ENCODE measurements at regions not wholly inside any gene's neighbourhood (a gene's known extent, or its start where the extent isn't known, plus 50 kb on each side); places are given as distances from the start of the nearest gene placed in this dataset.

GRCh38 chr13:76737526-76737925, 148.7 kb downstream of the KCTD12 start:
- Histone ChIP-seq H3K4me3 (no peak overlapping the region), H3K27ac (no peak overlapping the region), H3K27me3 (no peaks in the 10 kb centered on the region), H3K9me3 (no peaks in the 10 kb centered on the region), H3K36me3 (no peaks in the 10 kb centered on the region), H3K4me1 (no peaks in the 10 kb centered on the region)
- no peak for TF ChIP-seq POLR2AphosphoS5 (IDR thresholded peaks at IDR 0.05; ENCODE audit: insufficient read depth in 1 of 2, low read depth in 1 of 2)
- no peak for TF ChIP-seq CTCF (IDR thresholded peaks at IDR 0.05)
- TF ChIP-seq POLR2A (IDR thresholded peaks at IDR 0.05): no peak
- intact Hi-C loops (cut with DNase I): no loop called here
- DNase-seq (ENCODE audit: extremely low spot score in 2 of 2): no peak

- Histone ChIP-seq H3K27ac (no peak overlapping the region), H3K4me3 (no peak overlapping the region), H3K4me1 (no peaks in the 10 kb centered on the region), H3K36me3 (no peaks in the 10 kb centered on the region), H3K27me3 (no peaks in the 10 kb centered on the region), H3K9me3 (no peaks in the 10 kb centered on the region)
- DNase-seq (ENCODE audit: extremely low spot score in 2 of 2): no peak
- no peak for TF ChIP-seq POLR2A (IDR thresholded peaks at IDR 0.05)
- TF ChIP-seq POLR2AphosphoS5 (IDR thresholded peaks at IDR 0.05; ENCODE audit: insufficient read depth in 1 of 2, low read depth in 1 of 2): no peak
- no peak for TF ChIP-seq CTCF (IDR thresholded peaks at IDR 0.05)
- intact Hi-C loops (cut with DNase I): no loop called here
Measured at GRCh38 chr13:76735641-76736040, 150.6 kb downstream of the KCTD12 start.

- Histone ChIP-seq H3K27me3 (no peaks in the 10 kb centered on the region), H3K9me3 (no peaks in the 10 kb centered on the region), H3K27ac (no peak overlapping the region), H3K4me3 (no peak overlapping the region), H3K36me3 (no peaks in the 10 kb centered on the region), H3K4me1 (no peaks in the 10 kb centered on the region)
- intact Hi-C loops (cut with DNase I): no loop called here
- TF ChIP-seq POLR2AphosphoS5 (IDR thresholded peaks at IDR 0.05; ENCODE audit: insufficient read depth in 1 of 2, low read depth in 1 of 2) (no peak), POLR2A (IDR thresholded peaks at IDR 0.05) (no peak), CTCF (IDR thresholded peaks at IDR 0.05) (no peak)
- no peak for DNase-seq (ENCODE audit: extremely low spot score in 2 of 2)
Measured at GRCh38 chr13:76733671-76734070, 152.5 kb downstream of the KCTD12 start.

DNA sequence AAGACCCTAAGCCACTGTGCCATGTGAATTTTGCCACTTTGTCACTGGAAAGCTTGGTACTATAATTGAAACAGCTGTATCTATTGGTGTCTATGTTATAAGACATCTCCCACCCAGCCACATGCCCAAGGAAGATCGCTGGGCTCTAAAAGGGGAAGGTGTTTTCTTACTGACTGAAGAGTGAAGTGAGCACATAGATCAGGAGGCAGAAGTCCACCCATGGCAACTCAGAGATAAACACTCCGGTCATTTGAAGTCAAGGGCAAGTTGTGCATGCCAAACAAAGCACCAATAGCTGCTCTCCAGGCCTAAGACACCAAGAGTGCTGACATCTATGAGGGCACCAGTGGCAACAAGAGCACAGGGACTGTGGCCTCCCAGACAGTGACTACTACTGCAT, 153.8 kb downstream of the KCTD12 start:
- H3K4me3 ChIP-seq: no peak overlapping the region
- H3K27me3 ChIP-seq: no peaks in the 10 kb centered on the region
- H3K27ac ChIP-seq: no peak overlapping the region
- intact Hi-C loops (cut with DNase I): no loop called here
- no peaks in the 10 kb centered on the region for H3K9me3 ChIP-seq
- no peaks in the 10 kb centered on the region for H3K36me3 ChIP-seq
- no peak for DNase-seq (ENCODE audit: extremely low spot score in 2 of 2)
- no peaks in the 10 kb centered on the region for H3K4me1 ChIP-seq
- TF ChIP-seq POLR2A (IDR thresholded peaks at IDR 0.05): no peak
- no peak for TF ChIP-seq CTCF (IDR thresholded peaks at IDR 0.05)
- TF ChIP-seq POLR2AphosphoS5 (IDR thresholded peaks at IDR 0.05; ENCODE audit: insufficient read depth in 1 of 2, low read depth in 1 of 2): no peak

- TF ChIP-seq POLR2A (IDR thresholded peaks at IDR 0.05) (no peak), POLR2AphosphoS5 (IDR thresholded peaks at IDR 0.05; ENCODE audit: insufficient read depth in 1 of 2, low read depth in 1 of 2) (no peak), CTCF (IDR thresholded peaks at IDR 0.05) (no peak)
- H3K27ac ChIP-seq: no peak overlapping the region
- intact Hi-C loops (cut with DNase I): no loop called here
Measured at GRCh38 chr13:76730220-76730619, 156.0 kb downstream of the KCTD12 start.

More at GRCh38 chr13:76730220-76730619, 156.0 kb downstream of the KCTD12 start:
- Histone ChIP-seq H3K4me3 (no peak overlapping the region), H3K4me1 (no peaks in the 10 kb centered on the region), H3K27me3 (no peaks in the 10 kb centered on the region), H3K9me3 (no peaks in the 10 kb centered on the region), H3K36me3 (no peaks in the 10 kb centered on the region)
- DNase-seq (ENCODE audit: extremely low spot score in 2 of 2): no peak
